H1 (cell line): ENCODE measurements at regions not wholly inside any gene's neighbourhood (a gene's known extent, or its start where the extent isn't known, plus 50 kb on each side); places are given as distances from the start of the nearest gene placed in this dataset.

Experiments
- CTCF ChIA-PET: fragments of 300-600 bp; sonication (Branson Sonifier 250); formaldehyde crosslinking; loops from one replicate; lab custom pipeline; 2021; ENCODE audit not compliant: partially characterized antibody; lab: Charles Lee
- POLR2A ChIA-PET: fragments of 300-600 bp; sonication (Branson Sonifier 250); formaldehyde crosslinking; loops from one replicate; lab custom pipeline; 2021; ENCODE audit warnings: inconsistent platforms; ENCODE audit not compliant: partially characterized antibody; lab: Charles Lee
- DNase-seq, 2 experiments: peaks; one replicate each; pipeline versions ENCODE4 v3.0.0 to v3.0.0-alpha.2; 2010 to 2022; ENCODE audit warnings: low spot score in 2 of 2, low read depth in 1 of 2, mixed read lengths in 1 of 2
- FAIRE-seq: peaks from 2 replicates; lab custom pipeline; 2011; peaks lifted over from hg19 to GRCh38; lab: Jason Lieb, UNC
- H2AFZ ChIP-seq: 2 replicates; pipeline ENCODE4 v1.8.1; 2012; ENCODE audit warnings: low read length, inconsistent platforms
- H2AK5ac ChIP-seq: 2 replicates; pipeline ENCODE4 v1.6.1; 2013; ENCODE audit warnings: low read depth, low read length
- H2BK120ac ChIP-seq: replicated peaks from 2 replicates; pipeline ENCODE3; 2013; ENCODE audit warnings: low read depth, low read length, inconsistent platforms
- H2BK12ac ChIP-seq: 2 replicates; pipeline ENCODE4 v1.6.1; 2013; ENCODE audit warnings: low read depth, low read length
- H2BK15ac ChIP-seq: 2 replicates; pipeline ENCODE4 v1.6.1; 2013; ENCODE audit warnings: low read length
- H2BK20ac ChIP-seq: 2 replicates; pipeline ENCODE4 v1.6.1; 2013; ENCODE audit warnings: low read length
- H2BK5ac ChIP-seq: 2 replicates; pipeline ENCODE4 v1.6.1; 2013; ENCODE audit warnings: low read depth, low read length
- H3K14ac ChIP-seq: 2 replicates; pipeline ENCODE4 v1.6.1; 2013; ENCODE audit warnings: inconsistent platforms; ENCODE audit not compliant: insufficient read length
- H3K18ac ChIP-seq: 2 replicates; pipeline ENCODE4 v1.6.1; 2013; ENCODE audit warnings: low read length; ENCODE audit errors: extremely low read depth
- H3K23ac ChIP-seq: 2 replicates; pipeline ENCODE4 v1.6.1; 2013; ENCODE audit warnings: inconsistent platforms; ENCODE audit not compliant: insufficient read length
- H3K23me2 ChIP-seq: 2 replicates; pipeline ENCODE4 v1.6.1; 2013; ENCODE audit warnings: low read depth, low read length
- H3K27ac ChIP-seq: 2 replicates; pipeline ENCODE4 v1.6.1; 2011; ENCODE audit warnings: low read depth, low read length, inconsistent platforms
- H3K27me3 ChIP-seq, 4 experiments: replicated peaks in 1 of 4; 1 replicate in 1 of 4; 2 replicates in 3 of 4; pipeline versions ENCODE4 v1.6.1 to v1.8.1; 2011 to 2013; ENCODE audit warnings: low read length in 3 of 4, mild to moderate bottlenecking in 3 of 4, inconsistent platforms in 2 of 4, mixed read lengths in 2 of 4, moderate library complexity in 1 of 4; ENCODE audit not compliant: control insufficient read depth in 3 of 4, insufficient read depth in 3 of 4; ENCODE audit errors: extremely low read depth in 1 of 4
- H3K36me3 ChIP-seq, 4 experiments: 2 replicates each; pipeline versions ENCODE4 v1.6.1 to v1.8.1; 2011 to 2013; ENCODE audit warnings: mild to moderate bottlenecking in 4 of 4, low read length in 3 of 4, moderate library complexity in 2 of 4, control low read depth in 1 of 4, inconsistent platforms in 1 of 4; ENCODE audit not compliant: insufficient read depth in 4 of 4, control insufficient read depth in 2 of 4
- H3K4ac ChIP-seq: replicated peaks from 2 replicates; pipeline ENCODE3; 2013; ENCODE audit warnings: low read length, low read depth, mixed read lengths, inconsistent platforms; ENCODE audit not compliant: insufficient read length
- H3K4me1 ChIP-seq, 4 experiments: replicated peaks in 1 of 4; 1 replicate in 1 of 4; 2 replicates in 3 of 4; pipeline versions ENCODE4 v1.6.1 to v1.8.1; 2011 to 2013; ENCODE audit warnings: low read length in 3 of 4, inconsistent platforms in 2 of 4, mixed read lengths in 1 of 4; ENCODE audit not compliant: insufficient read depth in 4 of 4, control insufficient read depth in 3 of 4
- H3K4me2 ChIP-seq, 2 experiments: 2 replicates each; pipeline versions ENCODE4 v1.6.1 to v1.8.1; 2011 to 2013; ENCODE audit warnings: low read depth in 2 of 2, low read length in 2 of 2, control low read depth in 1 of 2, inconsistent platforms in 1 of 2, mild to moderate bottlenecking in 1 of 2; ENCODE audit not compliant: insufficient read depth in 1 of 2
- H3K4me3 ChIP-seq, 4 experiments: fragments of 200-600, 300-600 bp in 1 of 4; sonication (generic), shearing (Covaris generic), sonication (Bioruptor Twin) in 1 of 4; 2 replicates each; pipeline versions ENCODE4 v1.5.1 to v1.8.1; 2011 to 2016; ENCODE audit warnings: low read length in 4 of 4, low read depth in 3 of 4, control low read depth in 2 of 4, inconsistent platforms in 2 of 4, mild to moderate bottlenecking in 2 of 4, mixed read lengths in 1 of 4, moderate library complexity in 1 of 4; ENCODE audit not compliant: insufficient read depth in 2 of 4; ENCODE audit errors: extremely low read depth in 1 of 4
- H3K56ac ChIP-seq: replicated peaks from 2 replicates; pipeline ENCODE3; 2013; ENCODE audit warnings: low read depth, mild to moderate bottlenecking, mixed read lengths, low read length, inconsistent platforms; ENCODE audit not compliant: insufficient read length
- H3K79me1 ChIP-seq: 2 replicates; pipeline ENCODE4 v1.6.1; 2013; ENCODE audit warnings: low read depth, low read length, control low read depth
- H3K79me2 ChIP-seq, 2 experiments: 2 replicates each; pipeline versions ENCODE4 v1.6.1 to v1.8.1; 2012 to 2013; ENCODE audit warnings: low read length in 2 of 2, mild to moderate bottlenecking in 2 of 2, inconsistent platforms in 1 of 2; ENCODE audit not compliant: insufficient read depth in 2 of 2, control insufficient read depth in 1 of 2
- H3K9ac ChIP-seq, 4 experiments: replicated peaks in 1 of 4; 1 replicate in 1 of 4; 2 replicates in 3 of 4; pipeline versions ENCODE4 v1.6.1 to v1.8.1; 2011 to 2013; ENCODE audit warnings: low read depth in 3 of 4, low read length in 3 of 4, control low read depth in 2 of 4, mild to moderate bottlenecking in 2 of 4, moderate library complexity in 2 of 4, inconsistent platforms in 1 of 4; ENCODE audit errors: extremely low read depth in 1 of 4
- H3K9me3 ChIP-seq, 2 experiments: 2 replicates each; pipeline versions ENCODE4 v1.6.1 to v1.8.1; 2012 to 2013; ENCODE audit warnings: mild to moderate bottlenecking in 2 of 2, moderate library complexity in 2 of 2, control low read depth in 1 of 2, inconsistent platforms in 1 of 2, low read depth in 1 of 2, low read length in 1 of 2, mixed read lengths in 1 of 2; ENCODE audit not compliant: insufficient read depth in 2 of 2
- H4K20me1 ChIP-seq, 2 experiments: replicated peaks in 1 of 2; 2 replicates each; pipeline versions ENCODE3 to v1.8.1; 2011 to 2013; ENCODE audit warnings: inconsistent platforms in 2 of 2, low read length in 2 of 2, mild to moderate bottlenecking in 1 of 2; ENCODE audit not compliant: insufficient read depth in 2 of 2, control insufficient read depth in 1 of 2
- H4K5ac ChIP-seq: 2 replicates; pipeline ENCODE4 v1.6.1; 2013; ENCODE audit warnings: low read length, low read depth, mixed read lengths, inconsistent platforms; ENCODE audit not compliant: insufficient read length
- H4K8ac ChIP-seq: 2 replicates; pipeline ENCODE4 v1.8.0; 2013; ENCODE audit warnings: mild to moderate bottlenecking, moderate library complexity, low read length, inconsistent platforms; ENCODE audit not compliant: insufficient read depth; ENCODE audit errors: extremely low read depth
- H4K91ac ChIP-seq: replicated peaks from 2 replicates; pipeline ENCODE3; 2013; ENCODE audit warnings: low read length, mixed read lengths, inconsistent platforms; ENCODE audit not compliant: insufficient read length
- ATF2 ChIP-seq: IDR thresholded peaks from 2 replicates; pipeline ENCODE4 v1.6.1; 2012; ENCODE audit warnings: low read length, inconsistent platforms
- CTCF ChIP-seq, 3 experiments: IDR thresholded peaks; 1 replicate in 2 of 3; 2 replicates in 1 of 3; pipeline versions ENCODE4 v1.5.1 to v1.6.1; 2011; ENCODE audit warnings: low read length in 3 of 3, mild to moderate bottlenecking in 3 of 3, inconsistent platforms in 2 of 3, low read depth in 1 of 3, moderate library complexity in 1 of 3; ENCODE audit not compliant: insufficient read depth in 1 of 3; ENCODE audit errors: control extremely low read depth in 1 of 3
- GABPA ChIP-seq: IDR thresholded peaks from 2 replicates; pipeline ENCODE4 v1.6.1; 2011; ENCODE audit warnings: mild to moderate bottlenecking, low read length, moderate library complexity, borderline replicate concordance; ENCODE audit not compliant: insufficient read depth
- HDAC2 ChIP-seq, 2 experiments: fragments of 300-600 bp in 1 of 2; sonication (generic) in 1 of 2; IDR thresholded peaks; 2 replicates each; pipeline ENCODE4 v1.6.1; 2011 to 2012; ENCODE audit warnings: low read depth in 2 of 2, low read length in 2 of 2, mild to moderate bottlenecking in 2 of 2, moderate library complexity in 2 of 2, borderline replicate concordance in 1 of 2, inconsistent platforms in 1 of 2
- KDM1A ChIP-seq: fragments of 200-600, 300-600 bp; sonication (generic); IDR thresholded peaks from 2 replicates; pipeline ENCODE4 v1.7.1; 2016; ENCODE audit warnings: mild to moderate bottlenecking, low read length, borderline replicate concordance
- KDM4A ChIP-seq: IDR thresholded peaks from one replicate; pipeline ENCODE4 v1.7.1; 2012; ENCODE audit warnings: low read depth, mild to moderate bottlenecking, moderate library complexity, low read length, inconsistent platforms; ENCODE audit not compliant: severe bottlenecking
- RBBP5 ChIP-seq: IDR thresholded peaks from 2 replicates; pipeline ENCODE4 v1.7.1; 2012; ENCODE audit warnings: low read depth, mild to moderate bottlenecking, inconsistent platforms, low read length, moderate library complexity, borderline replicate concordance
- TAF1 ChIP-seq: IDR thresholded peaks from 2 replicates; pipeline ENCODE4 v1.6.1; 2011; ENCODE audit warnings: mild to moderate bottlenecking, low read depth, low read length
- TBP ChIP-seq: IDR thresholded peaks from 2 replicates; pipeline ENCODE4 v1.6.1; 2011; ENCODE audit warnings: low read depth, low read length, improper control_type of control experiment
- YY1 ChIP-seq: IDR thresholded peaks from 2 replicates; pipeline ENCODE4 v1.6.1; 2011; ENCODE audit warnings: low read depth, mild to moderate bottlenecking, low read length

GRCh38 chr5:45062044-45062443 lies 253.3 kb downstream of the MRPS30 start:
- Histone ChIP-seq H3K9ac (no peak overlapping the region), H3K36me3 (no peaks in the 10 kb centered on the region), H2BK5ac (peak overlapping the region; percentile 21; the same call in 1 of the 2 replicates), H3K4me1 (peaks cover 0 to 19% (median 3%) of the 10 kb centered on the region in 4 experiments; a peak in 4 of 7 replicates), H2BK20ac (peak overlapping the region; percentile 92; the same call in 1 of the 2 replicates), H3K79me1 (no peaks in the 10 kb centered on the region), H4K5ac (peak overlapping the region; percentile 62), H2AFZ (no peak overlapping the region), H2AK5ac (no peak overlapping the region), H3K27ac (no peak overlapping the region), H2BK12ac (0 out of 2 replicates have a peak overlapping the region, but pooled peaks have one; percentile 72), H3K23me2 (no peaks in the 10 kb centered on the region), H3K9me3 (no peaks in the 10 kb centered on the region), H2BK15ac (no peak overlapping the region), H3K4ac (no peak overlapping the region), H3K4me3 (no peak overlapping the region), H2BK120ac (peak overlapping the region; percentile 89), H4K8ac (no peak overlapping the region), H3K14ac (no peak overlapping the region), H3K18ac (no peak overlapping the region), H4K20me1 (no peaks in the 10 kb centered on the region), H3K79me2 (no peaks in the 10 kb centered on the region), H3K56ac (no peak overlapping the region), H3K27me3 (no peaks in the 10 kb centered on the region), H3K4me2 (no peak overlapping the region), H3K23ac (no peak overlapping the region), H4K91ac (no peak overlapping the region)
- DNase-seq (no peak), FAIRE-seq (no peak)
- POLR2A ChIA-PET, result no interaction called here
- CTCF ChIA-PET, result no interaction called here
- TF ChIP-seq TAF1, result no peak
- no peak for TF ChIP-seq CTCF (IDR thresholded peaks at IDR 0.05; ENCODE audit: control extremely low read depth in 1 of 3, insufficient read depth in 1 of 3, low read depth in 1 of 3, low read length in 3 of 3)
- no peak for TF ChIP-seq TBP
- TF ChIP-seq KDM1A, result no peak
- no peak for TF ChIP-seq HDAC2 (IDR thresholded peaks at IDR 0.05; ENCODE audit: borderline replicate concordance in 1 of 2, low read depth in 2 of 2, low read length in 2 of 2)
- TF ChIP-seq RBBP5, result no peak
- TF ChIP-seq GABPA, result no peak
- no peak for TF ChIP-seq ATF2
- TF ChIP-seq KDM4A, result no peak
- no peak for TF ChIP-seq YY1
